HG03025 (cell line): ENCODE measurements at regions not wholly inside any gene's neighbourhood (a gene's known extent, or its start where the extent isn't known, plus 50 kb on each side); places are given as distances from the start of the nearest gene placed in this dataset.

Experiments
- ATAC-seq: cut with Tn5 transposase; IDR thresholded peaks from one replicate; pipeline ENCODE4 v1.9.1; 2021; ENCODE audit warnings: mild to moderate bottlenecking, moderate library complexity; ENCODE audit not compliant: unreplicated experiment, low FRiP score

DNA sequence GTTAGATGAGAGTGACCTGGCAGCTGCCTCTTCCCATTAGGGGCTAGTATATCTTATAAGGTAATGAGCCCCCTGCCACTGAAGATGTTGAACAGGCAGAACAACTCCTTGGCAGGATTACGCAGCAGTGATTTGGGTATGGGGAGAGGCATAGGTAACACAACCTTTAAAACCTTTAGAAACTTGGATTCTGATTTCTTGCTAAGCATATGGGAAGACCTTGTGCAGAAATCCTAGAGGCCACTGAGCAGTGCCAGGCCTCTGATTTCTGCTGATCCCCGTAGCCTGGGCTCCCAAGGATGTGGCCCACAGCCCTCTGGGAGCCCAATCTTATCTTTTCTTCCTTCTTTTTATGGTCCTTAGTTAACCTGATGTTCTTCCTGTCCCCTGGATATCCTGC, 237.9 kb upstream of the ROPN1 start:
- ATAC-seq: no peak

DNA sequence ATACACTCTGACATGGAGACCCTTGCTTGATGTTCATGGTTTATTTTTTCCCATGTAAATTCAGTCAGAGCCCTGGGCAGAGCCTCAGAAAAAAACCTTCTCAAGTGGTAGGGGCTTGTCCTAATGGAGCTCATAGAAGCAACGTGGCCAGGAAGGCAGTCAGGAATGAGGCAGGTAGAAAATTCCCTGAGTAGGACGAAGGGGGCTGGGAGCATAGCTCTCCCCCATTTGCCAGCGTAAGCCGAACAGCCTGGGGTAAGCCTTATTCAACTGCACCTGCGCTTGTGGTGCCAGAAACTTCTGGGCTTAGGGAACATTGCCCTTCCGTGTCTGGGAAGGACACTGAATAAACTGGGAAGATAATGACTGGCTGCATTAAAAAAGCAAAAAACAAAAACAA, 238.5 kb upstream of the ROPN1 start:
- ATAC-seq: no peak

DNA sequence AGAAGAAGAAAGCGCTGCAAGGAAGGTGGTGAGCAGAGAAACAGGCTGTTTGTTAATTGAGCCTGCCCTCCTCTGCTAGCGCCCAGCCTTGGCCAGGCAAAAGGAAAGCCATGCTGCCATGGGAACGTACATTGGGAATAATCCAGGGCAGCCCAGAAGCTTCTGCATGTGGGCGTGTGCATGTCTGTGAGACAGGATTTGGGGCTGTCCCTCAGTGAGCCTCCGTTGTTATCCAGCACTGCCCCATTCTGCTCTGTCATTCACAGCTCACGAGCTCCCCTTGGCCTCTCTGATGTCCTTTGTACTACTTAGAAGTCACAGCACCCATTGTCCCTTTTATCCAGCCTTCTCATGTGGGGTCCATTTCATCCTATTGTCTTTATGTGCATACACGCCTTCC, 239.1 kb upstream of the ROPN1 start:
- no peak for ATAC-seq

DNA sequence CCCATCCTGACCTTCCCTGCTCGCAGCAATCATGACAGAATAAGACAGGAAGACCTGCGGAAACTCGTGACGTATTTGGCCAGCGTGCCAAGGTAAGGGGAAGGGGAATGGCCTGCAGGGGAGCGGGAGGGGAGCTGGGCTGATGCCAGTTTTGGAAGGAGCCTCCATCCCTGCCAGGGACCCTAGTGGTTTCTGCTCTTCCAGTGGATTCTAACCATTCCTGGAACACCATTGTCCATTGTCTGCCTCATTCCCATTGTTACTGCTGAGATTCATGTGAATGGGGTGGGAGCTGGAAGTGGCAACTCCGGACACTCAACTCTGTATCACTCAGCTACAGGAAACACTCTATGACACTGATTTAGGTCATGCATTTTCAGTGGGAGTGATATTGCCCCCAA, 242.9 kb upstream of the ROPN1 start:
- ATAC-seq: no peak

DNA sequence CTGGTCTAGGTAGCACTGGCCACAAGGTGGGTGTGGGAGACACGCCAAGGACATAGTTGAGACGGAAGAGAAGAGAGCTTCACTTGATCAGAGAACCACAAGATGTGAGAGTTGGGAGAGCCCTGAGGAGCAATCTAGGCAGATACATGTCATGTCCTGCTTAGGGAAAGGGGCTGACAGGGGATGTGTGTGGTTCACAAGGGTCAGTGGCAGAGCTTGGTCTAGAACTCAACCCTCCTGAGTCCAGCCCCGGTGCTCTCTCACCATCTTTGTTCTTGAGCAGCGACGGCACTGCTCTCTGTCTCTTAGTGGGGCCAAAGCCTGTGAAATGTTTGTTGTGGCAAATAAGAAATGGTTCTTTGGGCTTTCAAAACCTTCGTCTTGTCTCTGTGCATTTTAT, 243.5 kb upstream of the ROPN1 start:
- ATAC-seq: no peak

DNA sequence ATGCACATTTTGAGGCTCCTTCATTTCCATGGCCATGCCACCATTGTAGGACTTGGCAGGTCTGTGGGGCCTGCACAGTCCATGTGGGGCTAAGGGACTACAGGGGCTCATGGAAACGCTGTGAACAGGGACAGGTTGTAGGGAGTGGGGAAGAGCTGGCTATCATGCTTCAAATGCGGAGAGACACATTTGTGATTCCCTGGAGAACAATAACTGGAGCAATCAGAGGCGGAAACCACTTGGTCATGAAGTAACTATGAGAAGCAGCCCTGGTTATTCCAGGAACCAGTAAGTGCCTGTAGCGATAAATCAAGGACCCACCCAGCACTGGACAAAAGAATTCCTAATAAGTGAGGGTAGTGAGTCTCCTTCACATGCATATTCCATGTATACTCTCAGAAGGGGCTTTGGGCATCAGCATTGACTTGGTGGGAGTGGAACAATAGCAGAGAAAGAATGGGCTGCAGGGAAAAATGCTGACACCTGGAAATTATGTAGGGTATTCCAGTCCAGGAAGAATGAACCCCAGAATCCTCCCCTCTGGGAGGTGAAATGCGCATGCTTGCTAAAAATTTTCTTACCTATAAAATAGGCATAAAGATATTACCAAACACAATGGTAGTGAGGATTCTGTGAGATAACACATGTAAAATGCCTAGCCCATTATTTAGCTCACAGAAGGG, 251.4 kb upstream of the ROPN1 start:
- no peak for ATAC-seq

DNA sequence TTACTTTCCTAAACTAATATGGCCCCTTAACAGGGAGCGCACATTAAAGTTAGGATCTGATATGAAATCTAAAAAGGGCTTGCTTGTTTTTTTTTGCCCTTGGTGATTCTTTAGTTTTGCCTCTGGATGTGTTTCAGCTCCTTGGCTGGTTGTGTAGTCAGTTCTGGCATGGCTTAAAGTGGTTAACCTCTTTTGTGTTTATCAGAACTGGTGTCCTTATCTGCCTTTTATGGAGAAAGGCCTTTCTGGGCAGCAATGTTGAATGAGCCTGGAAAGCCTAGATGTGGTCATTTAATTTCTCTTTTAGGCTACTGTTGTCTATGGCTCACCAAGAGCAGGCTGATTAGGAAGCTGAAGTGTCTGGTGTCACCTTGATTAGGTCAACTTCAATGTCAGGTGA, 254.5 kb upstream of the ROPN1 start:
- no peak for ATAC-seq

DNA sequence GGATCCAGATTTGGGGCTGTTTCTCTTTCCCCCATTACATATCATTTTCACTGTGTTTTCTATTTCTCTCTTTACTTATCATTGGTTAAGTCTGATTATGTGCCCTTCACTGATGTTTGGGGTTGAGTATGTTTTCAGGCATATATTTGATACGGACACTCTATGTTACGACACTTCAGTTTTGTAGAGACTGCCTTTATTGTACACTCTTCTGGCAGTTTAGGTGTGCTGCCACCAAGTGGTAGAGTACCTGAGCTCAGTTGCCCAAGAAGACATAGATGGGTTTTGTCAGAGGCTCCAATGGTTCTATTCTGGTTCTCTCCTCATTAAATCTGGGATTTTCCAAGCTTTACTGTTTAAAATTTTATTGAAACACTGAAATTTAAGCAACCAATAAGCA, 255.0 kb upstream of the ROPN1 start:
- no peak for ATAC-seq

DNA sequence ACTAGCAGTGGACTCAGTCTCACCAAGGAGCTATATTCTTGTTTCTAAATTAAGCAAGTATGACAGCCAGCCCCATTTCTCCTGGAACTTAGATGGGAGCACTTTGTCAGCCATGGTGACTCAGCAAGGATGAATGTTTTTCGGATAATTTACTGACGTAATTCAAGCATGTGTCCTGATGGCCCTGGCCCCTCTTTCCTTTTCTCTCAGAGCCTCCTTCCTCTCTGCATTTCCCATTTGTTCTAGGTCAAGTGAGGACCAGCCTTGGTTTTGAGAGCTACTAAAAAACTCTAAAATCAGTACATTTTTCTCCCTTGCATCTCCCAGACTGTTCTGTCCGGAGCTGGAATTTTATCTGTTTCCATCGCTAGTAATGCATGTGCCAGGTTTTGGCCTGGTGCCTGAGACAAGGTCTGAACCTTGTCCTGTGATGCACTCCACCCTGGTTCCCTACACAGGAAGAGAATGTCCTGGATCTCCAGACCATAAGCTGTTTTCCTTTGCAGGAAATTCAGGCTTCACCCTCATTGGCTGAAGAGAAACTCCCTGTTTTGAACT, 256.6 kb upstream of the ROPN1 start:
- no peak for ATAC-seq

DNA sequence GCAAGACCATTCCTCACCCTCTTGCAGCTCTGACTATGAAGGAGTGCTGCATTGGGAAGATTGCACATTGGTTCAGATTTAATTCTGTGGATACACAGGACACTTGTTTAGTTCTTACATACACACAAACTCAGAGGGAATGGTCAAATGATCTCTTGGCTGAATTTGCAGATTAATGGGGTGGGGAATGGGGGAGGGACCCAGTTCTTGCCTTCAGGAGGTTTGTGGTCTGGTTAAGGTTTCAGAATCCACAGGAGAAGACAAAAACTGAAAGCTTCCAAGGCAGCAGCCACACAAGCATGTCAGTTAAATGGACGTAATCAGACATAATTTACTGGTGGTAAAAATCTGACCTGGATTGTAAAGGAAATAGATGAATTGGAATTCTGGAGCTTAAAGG, 257.1 kb upstream of the ROPN1 start:
- ATAC-seq: no peak

DNA sequence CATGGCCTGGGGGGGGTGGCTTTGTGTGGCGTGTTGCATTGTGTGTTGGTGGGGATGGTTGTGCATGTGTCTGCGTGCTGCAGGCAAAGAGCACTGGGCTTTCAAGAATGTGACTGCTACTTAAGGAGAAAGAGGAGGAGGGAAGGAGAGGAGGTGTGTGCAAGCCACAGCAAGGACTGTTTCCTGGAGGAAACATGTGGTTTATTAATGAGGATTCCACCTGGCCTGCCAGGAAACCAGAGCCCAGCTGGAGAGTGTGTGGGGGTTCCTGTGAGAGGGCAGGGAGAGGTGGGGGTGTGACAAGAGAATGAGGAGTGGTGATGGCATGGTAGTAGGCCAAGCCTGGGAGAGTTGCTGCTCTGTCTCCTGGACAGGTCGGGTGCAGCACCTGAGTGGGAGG, 258.1 kb upstream of the ROPN1 start:
- no peak for ATAC-seq

DNA sequence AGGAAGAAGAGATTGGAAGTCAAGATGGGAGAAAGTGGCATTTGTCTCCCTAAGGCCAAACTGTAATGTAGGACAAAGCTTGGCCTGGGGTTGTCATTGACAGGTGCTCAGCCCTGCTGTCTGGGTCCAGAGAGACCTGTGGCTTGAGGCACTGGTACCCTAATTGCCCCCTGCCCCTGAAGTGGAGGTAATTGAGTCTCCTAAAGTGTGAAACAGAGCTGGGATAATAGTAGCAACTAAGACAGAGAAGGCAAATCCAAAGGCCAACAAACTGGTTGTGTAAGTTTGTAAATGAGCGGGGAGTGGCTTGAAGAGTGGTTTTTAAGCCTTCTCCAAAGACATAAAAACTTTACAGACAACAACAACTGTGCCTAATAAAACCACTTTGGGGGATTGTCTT, 264.2 kb upstream of the ROPN1 start:
- ATAC-seq: no peak

DNA sequence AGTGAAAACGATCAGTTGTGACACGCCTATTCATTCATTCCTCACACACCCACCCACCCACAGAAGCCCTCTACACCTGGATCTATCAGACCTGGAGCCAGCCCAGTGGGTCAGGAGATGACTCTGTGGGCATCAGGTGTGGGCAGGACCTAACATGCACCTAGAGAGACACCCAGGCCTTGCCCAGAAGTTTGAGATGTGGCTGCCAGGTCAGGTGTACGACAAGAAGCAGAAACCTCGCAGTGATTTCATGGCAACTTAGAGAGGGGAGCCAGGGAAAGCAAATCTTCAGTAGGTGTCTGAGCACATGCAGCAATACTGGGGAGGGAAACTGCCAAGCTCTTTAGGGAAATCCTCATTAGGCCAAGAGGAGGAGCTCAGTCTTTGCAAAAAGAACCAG, 264.7 kb upstream of the ROPN1 start:
- no peak for ATAC-seq

DNA sequence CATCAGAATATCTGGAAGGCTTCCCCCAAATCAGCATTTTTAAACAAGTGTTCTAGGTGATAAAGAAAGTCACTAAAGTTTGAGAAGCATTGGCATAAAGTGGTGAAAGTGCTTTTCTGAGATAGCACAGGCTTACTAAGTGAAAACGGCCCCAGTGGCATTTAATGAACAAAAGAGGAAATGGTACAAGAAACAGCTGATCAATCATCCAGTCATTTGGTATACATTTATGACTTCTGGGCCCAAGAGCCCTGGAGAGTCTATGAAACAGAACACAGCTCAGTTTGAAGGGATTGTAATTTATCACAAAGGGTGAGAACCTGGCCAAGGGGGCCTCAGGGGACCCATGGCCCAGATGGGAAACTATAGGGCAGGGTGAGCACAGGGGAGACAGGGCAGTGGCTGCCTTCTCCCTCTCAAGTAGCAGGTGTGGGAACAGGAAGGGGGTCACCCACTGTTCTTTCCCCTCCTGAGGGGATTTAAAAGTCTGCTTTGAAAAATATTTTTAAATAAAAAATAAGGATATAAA, 265.5 kb upstream of the ROPN1 start:
- ATAC-seq: no peak

DNA sequence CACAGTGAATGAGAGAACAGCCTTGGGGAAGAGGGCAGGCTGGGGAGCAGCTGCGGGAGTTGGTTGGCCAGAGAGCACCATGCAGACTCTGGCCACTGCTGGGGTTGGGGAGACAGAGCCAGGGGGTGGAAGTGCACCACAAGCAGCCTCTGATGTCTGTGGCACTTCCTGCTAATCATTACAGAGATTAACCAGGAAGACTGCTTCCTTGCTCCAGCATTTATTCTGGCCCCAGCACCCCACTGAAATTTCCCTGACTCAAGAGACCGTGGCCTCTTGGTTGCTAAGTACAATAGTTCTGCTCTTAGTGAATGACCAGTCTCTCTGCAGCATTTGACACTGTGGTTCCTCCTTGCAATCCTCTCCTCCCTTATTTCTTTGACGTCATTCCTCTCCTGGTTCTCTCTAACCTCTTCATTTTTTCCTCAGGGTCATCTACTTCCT, 266.2 kb upstream of the ROPN1 start:
- no peak for ATAC-seq

DNA sequence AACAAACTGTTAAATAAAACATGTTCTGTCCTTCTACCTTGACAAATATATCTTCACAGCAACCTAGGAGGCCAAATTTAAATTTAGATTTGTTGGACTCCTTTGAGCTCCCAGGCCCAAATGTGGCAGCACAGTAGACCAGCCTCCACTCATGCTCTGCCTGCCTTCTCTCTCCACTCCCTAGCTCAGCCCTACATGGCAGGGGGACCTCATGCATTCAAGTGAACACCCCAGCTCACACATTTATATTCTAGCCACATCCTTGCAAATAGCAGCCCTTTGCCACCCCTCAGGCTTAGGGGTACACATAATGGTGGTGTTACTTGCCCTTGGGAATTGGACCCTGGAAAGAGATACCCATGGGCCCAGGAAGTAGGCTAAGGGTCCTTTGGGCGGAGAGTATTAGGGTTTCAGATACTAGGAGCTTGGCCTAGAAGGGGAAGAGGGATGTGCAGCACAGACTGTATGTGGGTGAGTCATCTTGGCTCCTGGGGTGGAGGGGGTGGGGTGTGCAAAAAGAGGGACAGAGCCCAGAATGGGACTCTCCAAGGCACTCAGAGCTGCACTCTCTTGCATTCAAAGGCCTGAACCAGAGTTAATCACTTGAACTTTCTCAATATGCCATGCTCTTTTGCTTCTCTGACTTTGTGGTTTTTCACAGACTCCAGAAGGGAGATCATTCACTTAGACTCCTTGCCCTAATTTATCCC, 268.4 kb upstream of the ROPN1 start:
- no peak for ATAC-seq

DNA sequence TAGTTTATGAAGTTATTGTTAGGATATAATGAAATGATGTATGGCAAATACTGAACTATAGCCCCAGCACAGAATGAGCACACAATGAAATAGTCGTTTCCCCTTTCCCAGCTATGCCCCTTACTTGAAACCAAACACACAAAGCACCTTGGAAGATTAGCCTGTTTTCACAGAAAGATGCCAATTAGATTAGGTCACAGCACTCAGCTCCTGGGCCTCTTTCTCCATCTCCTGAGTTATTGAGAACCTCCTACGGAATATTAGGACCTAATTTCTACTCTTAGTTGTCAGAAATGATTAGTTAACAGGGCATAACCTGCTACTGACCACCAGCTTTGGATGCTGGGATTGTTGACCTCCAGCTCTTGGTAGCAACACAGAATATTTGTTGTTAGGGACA, 269.4 kb upstream of the ROPN1 start:
- no peak for ATAC-seq

DNA sequence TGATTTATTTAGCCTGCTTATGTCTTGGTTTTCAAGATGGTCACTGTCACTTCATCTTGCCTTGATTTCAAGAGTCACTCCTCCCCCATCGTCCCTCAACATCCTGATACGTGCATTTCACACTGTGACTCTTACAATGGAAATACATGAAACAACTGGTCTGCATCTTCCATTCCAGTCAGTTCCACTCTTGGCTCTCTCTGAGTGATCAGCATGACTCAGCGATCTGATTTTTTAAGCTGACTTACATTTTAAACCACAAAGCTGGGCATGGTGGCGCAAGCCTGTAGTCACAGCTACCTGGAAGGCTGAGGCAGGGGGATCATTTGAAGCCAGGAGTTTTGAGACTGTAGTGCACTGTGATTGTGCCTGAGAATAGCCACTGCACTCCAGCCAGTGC, 271.2 kb upstream of the ROPN1 start:
- no peak for ATAC-seq

DNA sequence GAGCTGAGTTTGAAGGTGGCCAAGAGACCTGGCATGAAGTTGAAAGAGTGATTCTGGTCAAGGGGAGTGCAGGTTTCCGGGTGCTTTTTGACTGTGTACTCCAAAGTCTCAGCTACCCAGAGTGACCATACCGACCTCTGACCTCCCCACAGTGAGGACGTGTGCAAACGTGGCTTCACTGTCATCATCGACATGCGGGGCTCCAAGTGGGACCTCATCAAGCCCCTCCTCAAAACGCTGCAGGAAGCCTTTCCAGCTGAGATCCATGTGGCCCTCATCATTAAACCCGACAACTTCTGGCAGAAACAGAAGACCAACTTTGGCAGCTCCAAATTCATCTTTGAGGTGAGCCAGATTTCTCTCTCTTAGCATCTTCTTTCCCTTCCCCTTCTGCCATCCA, 272.4 kb upstream of the ROPN1 start:
- no peak for ATAC-seq

DNA sequence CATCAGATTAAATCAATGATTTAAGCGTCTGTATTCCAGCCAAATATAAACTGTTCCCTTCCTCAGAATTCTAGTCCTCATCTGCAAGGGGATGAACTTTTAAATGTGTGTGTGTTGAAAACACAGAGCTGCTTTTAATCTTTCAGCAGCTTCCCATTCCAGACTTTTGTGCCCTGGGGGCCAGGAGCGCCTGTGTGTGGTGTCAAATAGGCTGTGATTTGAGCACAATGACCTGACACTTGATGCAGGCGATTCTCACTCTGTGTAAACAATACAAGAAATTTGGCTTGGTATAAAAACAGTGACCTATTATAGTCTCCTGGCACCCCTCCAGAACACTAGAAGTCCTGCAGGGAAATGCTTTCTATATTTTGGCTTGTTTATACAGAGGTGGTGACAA, 274.6 kb upstream of the ROPN1 start:
- no peak for ATAC-seq

DNA sequence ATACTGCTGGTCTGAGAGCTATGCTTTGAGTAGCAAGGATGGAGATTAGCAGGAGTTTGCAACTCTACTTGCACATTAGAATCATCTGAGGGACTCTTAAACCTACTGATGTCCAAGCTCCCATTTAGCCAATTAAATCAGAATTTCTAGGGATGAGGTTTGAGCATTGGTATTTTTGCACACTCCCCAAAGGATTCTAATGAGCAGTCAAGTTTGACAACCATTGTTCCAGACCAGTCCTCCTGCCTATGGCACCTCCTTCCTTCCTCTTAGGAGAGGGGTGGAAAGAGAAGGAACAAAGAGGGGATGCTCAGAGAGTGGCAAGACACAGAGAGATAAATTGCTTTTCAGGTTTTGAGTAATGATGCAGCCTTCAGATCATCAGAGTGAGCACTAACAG, 275.5 kb upstream of the ROPN1 start:
- no peak for ATAC-seq

DNA sequence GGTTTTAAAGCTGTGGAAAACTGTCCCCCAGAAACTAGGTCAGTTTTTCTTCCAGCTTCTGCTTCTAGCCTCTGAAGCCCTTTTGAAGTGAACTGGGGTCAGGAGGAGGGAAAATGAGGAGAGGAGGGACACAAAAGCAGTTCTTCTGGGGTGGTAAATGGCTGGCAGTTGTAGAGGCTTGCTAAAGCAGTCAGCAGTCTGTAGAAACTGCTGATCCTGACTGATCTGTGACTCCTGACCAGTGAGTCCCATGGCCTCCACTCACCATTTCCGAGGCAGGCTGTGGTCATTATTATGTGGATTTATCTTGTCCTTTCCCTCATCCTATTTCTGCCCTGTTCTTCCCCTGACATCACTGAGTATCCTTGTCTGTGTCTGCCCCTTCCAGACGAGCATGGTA, 276.4 kb upstream of the ROPN1 start:
- no peak for ATAC-seq
